Astrocyte of the spinal cord (primary cell): ENCODE measurements at regions not wholly inside any gene's neighbourhood (a gene's known extent, or its start where the extent isn't known, plus 50 kb on each side); places are given as distances from the start of the nearest gene placed in this dataset.
A peak's percentile ranks its signal among the peaks of the same experiment; 100 is the strongest.
"Not testable (repeated sequence)": the region's sequence is repeated elsewhere in the genome, so short reads cannot be mapped to it uniquely, and the experiment has no call there.

Experiments
- DNase-seq: peaks from one replicate; pipeline ENCODE4 v3.0.0; 2011; ENCODE audit warnings: low read depth, low spot score
- H3K4me3 ChIP-seq: 2 replicates; pipeline ENCODE4 v1.5.1; 2011; ENCODE audit warnings: low read depth, mild to moderate bottlenecking, low read length, moderate library complexity
- in situ Hi-C: cut with HindIII; loops from 2 replicates; pipeline ENCODE4 v1.10.0; 2017; ENCODE audit warnings: low sequenced_read_pairs
- TF ChIP-seq, protein P1 (sequence below): IDR thresholded peaks from 2 replicates; pipeline ENCODE4 v1.5.1; 2012; ENCODE audit warnings: low read depth, mild to moderate bottlenecking, low read length, inconsistent platforms

DNA sequence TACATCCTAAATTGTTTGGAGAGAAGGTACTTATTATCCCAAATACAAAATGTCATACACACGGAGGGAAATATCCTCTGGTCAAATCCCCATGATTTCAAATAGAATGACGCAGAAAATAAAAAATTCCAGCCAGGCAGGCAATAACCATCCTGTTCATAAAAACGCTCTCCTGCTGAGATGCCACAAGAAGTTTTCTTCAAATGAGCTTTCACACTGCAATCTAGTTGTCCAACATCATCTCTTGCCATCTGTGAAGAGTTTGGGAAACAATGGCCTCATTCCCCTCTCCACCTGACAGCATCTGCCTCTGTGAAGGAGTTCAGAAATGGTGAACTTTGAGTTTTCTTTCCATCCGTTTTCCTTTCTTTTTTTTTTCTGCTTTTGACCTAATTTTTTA, 83.3 kb upstream of the SLC30A5 start:
- DNase-seq, result no peak
- in situ Hi-C loops, result no loop called here
- TF ChIP-seq, protein P1, sequence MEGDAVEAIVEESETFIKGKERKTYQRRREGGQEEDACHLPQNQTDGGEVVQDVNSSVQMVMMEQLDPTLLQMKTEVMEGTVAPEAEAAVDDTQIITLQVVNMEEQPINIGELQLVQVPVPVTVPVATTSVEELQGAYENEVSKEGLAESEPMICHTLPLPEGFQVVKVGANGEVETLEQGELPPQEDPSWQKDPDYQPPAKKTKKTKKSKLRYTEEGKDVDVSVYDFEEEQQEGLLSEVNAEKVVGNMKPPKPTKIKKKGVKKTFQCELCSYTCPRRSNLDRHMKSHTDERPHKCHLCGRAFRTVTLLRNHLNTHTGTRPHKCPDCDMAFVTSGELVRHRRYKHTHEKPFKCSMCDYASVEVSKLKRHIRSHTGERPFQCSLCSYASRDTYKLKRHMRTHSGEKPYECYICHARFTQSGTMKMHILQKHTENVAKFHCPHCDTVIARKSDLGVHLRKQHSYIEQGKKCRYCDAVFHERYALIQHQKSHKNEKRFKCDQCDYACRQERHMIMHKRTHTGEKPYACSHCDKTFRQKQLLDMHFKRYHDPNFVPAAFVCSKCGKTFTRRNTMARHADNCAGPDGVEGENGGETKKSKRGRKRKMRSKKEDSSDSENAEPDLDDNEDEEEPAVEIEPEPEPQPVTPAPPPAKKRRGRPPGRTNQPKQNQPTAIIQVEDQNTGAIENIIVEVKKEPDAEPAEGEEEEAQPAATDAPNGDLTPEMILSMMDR, result no peak

DNA sequence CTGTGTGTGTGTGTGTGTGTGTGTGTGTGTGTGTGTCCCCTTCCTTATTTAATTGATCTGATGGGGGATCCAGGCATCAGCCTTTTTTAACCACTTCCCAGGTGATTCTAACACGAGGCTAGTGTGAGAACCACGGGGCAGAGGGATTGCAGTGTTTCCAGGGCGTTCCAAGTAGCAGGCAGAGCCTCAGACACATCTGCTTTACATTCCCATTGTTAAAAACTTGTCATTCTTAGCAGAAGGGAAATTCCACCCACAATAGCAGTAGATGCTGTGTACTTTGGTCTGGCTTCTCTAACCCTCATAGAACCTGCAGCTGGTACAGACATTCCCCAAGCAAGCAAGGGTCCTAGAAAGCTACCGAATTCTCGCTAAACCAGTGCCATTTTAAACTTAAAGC, 81.9 kb upstream of the SLC30A5 start:
- in situ Hi-C loops, result no loop called here
- no peak overlapping the region for H3K4me3 ChIP-seq
- TF ChIP-seq, protein P1, result no peak
- DNase-seq, result no peak

More for the DNA sequence above, 83.3 kb upstream of the SLC30A5 start:
- H3K4me3 ChIP-seq, result no peak overlapping the region

DNA sequence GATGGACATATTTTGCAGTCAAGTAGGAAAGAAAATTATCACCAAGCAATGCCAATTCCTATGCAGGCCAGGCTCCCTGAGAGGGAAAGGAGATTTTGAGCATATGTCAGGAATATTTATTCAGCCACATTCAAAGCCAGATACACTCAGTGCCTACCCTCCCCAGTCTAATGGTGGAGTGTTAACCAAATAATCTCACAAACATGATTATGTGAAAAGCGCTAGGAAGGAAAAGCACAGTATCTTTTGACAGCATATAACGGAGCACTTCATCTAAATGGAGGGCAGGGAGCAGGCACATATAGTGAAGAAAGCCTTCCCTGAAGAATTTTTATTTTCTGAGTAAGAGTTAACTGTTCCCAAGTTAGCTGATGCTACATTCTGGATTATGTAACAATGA, 80.3 kb upstream of the SLC30A5 start:
- in situ Hi-C loops, result no loop called here
- TF ChIP-seq, protein P1, result no peak
- no peak for DNase-seq

DNA sequence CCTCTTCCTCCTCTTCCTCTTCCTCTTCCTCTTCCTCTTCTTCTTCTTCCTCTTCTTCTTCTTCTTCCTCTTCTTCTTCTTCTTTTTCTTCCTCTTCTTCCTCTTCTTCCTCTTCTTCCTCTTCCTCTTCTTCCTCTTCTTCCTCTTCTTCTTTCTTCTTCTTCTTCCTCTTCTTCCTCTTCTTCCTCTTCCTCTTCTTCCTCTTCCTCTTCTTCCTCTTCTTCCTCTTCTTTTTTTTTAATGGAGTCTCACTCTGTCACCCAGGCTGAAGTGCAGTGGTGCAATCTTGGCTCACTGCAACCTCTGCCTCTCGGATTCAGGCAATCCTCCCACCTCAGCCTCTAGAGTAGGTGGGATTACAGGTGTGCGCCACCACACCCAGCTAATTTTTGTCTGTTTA, 79.8 kb upstream of the SLC30A5 start:
- DNase-seq, H3K4me3 ChIP-seq, in situ Hi-C loops: not testable (repeated sequence)

More for the DNA sequence above, 80.3 kb upstream of the SLC30A5 start:
- no peak overlapping the region for H3K4me3 ChIP-seq

DNA sequence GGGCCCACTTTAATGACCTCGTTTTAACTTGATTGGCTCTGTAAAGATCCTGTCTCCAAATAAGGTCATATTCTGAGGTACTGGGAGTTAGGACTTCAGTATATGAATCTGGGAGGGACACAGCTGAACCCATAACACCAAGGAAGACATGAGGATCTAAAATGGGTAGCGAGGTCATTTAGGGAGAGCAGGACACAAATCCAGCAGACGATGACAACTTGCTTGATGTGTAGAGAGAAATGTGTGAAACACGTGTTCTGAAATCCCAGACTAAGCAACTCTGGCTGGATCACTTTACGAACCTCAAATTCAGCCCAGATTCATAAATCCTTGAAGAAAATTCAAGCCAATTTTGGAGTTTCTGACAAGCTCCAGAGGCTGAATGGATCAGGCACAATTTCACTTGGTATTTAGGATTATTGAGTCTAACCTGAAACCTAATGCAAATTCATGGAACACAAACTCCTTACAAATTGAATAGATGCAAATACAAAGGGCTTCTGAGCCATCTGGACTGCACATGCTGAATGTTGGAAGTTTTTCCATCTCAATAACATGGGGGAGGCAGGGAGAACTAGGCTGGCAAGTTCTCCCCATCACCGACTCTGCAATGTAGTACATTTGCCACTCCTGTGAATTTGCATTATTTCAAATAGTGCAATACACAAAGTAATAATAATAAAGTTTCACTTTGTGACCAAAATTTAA, 74.0 kb upstream of the SLC30A5 start:
- no peak overlapping the region for H3K4me3 ChIP-seq
- DNase-seq, result no peak
- TF ChIP-seq, protein P1, result no peak
- in situ Hi-C loops, result no loop called here

DNA sequence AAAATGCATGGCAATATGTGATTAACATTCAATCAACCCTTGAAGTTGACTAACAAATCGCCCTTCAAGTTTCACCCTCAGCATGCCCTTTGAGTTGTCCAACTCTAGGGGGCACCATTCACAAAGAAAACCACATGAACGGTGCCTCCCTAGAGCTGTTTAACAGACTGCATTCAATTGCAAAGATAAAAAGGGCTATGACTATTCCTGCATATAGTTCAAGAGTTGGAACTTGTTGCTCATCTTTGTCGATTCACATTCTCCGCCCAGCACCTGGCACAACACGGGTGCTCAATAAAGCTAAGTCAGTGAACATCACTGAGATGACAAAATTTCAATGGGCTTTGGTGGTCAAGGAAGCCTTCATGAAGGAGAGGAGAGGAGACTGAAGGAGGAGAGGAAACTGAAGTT, 69.6 kb upstream of the SLC30A5 start:
- H3K4me3 ChIP-seq, result no peak overlapping the region
- in situ Hi-C loops, result no loop called here
- no peak for DNase-seq
- TF ChIP-seq, protein P1, result peak; percentile 51

DNA sequence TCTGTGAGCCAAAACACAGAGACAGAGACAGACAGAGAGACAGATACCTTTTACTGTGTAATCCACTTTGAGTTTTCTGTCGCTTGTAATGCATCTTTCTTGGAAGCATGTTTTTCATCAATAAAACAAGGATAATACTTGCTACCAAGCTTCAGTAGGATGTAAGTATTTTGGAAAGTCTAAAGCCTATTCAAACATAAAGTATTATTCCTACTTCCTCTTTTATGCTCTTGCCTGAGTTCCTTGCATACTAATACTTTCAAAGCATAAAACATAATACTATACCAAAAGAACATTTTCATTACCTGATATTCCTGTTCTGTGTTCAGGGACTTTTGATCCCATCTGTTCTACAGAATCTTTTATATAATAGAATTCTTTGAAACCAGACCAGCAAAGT, 64.5 kb upstream of the SLC30A5 start:
- DNase-seq, result no peak
- TF ChIP-seq, protein P1, result no peak
- in situ Hi-C loops, result no loop called here
- H3K4me3 ChIP-seq, result no peak overlapping the region
